Tongue (tissue), 1 donor: ENCODE measurements at regions not wholly inside any gene's neighbourhood (a gene's known extent, or its start where the extent isn't known, plus 50 kb on each side); places are given as distances from the start of the nearest gene placed in this dataset.

ENCODE experiments used
- DNase-seq: peaks from one replicate; pipeline ENCODE4 v3.0.0-alpha.2; 2015

DNA sequence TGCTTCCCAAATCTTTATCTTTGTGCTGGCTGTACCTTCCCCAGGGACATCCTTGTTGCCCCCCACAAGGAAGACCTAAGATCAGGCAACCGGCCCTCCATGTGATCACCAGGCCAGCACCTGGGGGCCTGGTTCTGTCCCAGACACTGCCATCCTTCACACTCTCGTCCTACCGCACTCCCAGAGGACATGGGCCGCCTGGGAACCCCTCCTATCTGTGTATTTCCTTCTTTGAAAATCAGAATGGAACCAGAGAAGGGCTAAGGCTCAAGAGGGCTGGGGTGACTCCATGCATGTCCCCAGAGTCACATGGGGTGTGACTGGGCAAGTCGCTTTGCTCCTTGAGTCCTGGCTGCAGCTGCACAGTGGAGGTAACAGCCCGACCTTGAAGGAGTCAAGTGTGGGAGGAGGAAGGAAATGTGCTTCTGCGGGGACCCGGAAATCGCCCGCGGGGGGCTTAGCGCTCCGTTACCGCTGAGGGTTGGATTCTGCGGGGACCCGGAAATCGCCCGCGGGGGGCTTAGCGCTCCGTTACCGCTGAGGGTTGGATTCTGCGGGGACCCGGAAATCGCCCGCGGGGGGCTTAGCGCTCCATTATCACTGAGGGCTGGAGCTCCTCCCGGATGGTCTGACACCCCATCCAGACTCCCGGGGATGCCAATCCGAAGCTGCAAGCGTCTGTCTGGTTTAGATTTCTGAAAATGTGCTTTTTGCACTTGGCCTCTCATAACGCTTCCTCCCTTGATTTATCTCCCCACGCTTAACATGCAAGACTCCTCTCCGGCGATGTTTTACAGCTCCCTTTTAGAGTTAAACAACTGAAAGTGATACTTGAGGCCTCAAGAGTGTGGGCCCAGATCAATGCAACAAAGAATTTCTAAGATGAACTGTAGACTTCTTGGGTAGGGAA lies 278.9 kb downstream of the NPHP4 start:
- no peak for DNase-seq

DNA sequence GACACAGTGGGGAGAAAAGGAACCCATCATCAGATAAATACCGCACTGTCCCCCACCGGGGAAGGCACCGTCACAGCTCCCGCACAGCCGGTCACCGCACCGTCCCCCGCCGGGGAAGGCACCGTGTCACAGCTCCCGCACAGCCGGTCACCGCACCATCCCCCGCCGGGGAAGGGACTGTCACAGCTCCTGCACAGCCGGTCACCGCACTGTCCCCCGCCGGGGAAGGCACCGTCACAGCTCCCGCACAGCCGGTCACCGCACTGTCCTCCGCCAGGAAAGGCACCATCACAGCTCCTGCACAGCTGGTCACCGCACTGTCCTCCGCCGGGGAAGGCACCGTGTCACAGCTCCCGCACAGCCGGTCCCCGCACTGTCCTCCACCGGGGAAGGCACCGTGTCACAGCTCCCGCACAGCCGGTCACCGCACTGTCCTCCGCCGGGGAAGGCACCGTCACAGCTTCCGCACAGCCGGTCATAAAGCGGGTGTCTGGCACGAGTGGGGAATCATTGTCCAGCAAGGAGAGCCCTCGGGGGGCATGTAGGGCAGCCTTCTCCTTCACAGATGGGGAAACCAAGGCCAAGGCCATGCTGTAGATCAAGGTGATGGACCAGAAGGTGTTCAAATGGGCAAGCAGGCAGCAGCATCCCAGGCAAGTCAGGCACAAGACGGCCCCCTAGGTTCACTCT lies 280.1 kb downstream of the NPHP4 start:
- DNase-seq = no peak

DNA sequence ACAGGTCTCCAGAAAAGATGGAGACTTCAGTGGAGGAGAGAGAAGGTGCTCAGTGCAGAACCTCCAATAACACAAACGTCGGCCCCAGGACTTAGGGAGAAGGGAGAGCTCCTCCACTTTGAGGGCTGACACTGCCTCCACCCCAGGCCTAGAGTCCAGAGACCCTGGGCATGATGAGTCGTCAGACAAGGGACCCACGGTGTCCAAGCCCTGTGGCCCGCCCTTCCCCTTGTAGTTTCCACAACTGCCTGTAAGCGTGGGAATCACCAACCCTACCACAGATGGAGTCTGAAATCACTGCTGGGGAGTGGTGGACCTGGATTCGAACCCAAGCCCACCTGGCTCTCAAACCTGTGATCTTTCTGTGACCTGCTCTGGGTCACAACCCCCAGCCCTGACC lies 281.1 kb downstream of the NPHP4 start:
- DNase-seq = no peak

DNA sequence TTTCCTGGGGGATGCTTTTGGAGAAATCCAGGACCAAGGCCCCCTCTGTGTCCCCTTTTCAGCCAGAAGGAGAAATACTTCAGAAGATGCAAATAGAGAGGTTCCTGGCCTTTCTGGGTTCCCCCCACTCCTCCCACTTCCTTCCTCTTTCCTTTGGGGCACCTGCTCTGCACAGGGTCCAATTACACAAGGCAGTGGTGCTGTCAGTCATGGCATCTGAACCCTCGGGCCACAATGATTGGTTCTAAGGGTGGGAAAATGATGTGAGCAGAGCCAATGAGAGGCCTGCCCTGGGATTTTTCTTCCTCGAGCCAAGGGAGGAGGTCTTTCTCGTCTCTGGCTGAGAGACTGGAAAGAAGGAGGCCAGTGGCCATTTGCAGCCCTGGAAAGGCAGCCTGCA lies 282.2 kb downstream of the NPHP4 start:
- DNase-seq = no peak

DNA sequence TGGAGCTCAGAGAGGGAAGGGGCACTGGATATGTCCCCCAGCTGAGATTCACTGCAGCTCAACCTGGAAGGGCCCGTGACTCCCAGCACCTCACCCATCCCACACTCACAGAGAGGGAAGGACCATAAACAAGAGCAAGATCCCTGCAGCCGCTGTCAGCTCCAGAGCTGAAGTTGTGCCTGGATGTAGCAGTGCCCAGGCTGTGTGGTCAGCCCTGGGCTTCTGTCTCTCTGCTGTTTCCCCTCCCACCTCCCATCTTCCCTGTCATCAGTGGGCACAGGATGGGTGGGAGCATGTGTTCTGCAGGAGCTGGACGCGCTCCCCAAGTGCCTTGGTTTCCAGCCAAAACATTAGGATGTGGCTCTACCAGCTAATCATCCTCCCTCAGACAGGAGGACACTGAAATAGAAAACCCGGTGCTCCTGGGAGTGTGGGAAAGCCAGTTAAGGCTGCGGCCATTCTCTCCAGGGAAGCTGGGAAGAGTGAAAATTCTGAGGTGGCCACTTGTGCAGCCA lies 282.7 kb downstream of the NPHP4 start:
- DNase-seq = peak; percentile 35

DNA sequence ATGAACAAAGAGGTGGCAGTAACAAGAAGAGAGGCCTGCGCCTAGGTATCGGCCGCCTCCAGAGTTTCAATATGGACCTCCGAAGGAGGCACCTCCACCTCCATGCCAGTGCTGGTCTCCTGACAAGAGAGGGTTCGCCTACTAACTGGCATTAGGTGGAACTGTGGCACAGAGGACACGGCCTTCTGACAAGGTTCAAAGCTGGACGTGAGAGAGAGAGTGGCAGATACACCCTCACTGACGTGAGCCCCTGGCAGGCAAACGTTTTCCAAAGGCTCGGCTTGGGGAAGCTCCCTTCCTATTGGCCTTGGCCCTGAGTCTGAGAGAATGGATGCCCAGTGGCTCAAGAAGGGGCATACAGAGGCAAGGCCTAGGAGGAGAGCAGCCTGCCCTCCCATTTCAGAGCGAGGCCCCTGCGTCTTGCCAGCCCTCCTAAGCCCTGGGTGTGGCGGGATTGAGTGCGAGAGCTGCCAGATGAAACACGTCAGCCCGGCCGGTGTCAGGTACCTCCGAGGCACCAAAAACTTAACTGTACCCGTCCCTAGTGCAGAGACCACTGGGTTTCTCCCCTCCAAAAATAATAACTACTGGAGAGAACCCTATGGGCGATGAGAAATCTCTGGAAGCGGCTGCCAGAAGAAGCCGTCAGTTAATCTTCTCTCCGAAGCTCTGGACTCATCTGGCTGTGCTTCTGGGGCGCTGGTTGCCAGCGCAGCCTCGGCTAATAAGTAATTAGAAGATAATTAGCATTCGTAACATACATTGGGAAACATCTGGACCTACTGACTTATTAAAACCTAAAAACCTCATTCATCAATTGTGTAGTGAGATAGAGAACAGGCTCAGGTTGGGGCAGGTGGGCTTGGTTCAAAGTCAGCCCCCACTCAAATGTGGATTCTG lies 283.6 kb downstream of the NPHP4 start:
- DNase-seq = no peak

DNA sequence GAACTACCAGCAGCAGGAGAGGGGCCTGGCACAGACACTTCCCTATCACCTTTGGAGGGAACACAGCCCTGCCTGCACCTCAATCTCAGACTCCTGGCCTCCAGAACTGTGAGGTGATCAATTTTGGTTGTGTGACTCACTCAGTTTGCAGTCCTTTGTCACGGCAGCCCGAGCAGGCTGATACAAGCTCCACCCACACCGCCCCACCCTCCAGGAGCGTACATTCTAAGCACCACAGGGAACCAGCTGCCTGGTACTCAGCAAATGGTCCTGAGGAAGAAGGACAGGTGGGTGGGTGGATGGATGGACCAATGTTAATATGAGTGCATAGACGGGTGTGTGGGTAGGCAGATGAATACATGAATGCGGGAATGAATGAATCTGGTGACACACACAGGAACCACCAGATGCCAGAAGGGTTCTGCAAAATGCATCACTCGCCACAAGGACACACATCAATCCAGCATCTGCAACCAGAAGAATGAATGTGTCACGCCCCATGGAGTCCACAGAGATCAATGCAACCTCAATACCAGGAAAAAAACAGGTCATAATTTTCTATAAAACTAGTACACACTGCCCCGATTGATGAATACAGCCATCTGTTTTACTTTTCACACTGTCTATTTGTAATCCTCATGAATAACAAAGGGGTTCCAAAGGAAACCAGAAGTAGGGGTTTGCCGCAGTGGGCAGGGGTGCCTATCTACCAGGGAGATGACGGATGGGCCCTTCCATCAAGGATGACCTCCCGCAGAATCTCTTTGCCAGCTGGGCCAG lies 284.5 kb downstream of the NPHP4 start:
- DNase-seq = no peak

DNA sequence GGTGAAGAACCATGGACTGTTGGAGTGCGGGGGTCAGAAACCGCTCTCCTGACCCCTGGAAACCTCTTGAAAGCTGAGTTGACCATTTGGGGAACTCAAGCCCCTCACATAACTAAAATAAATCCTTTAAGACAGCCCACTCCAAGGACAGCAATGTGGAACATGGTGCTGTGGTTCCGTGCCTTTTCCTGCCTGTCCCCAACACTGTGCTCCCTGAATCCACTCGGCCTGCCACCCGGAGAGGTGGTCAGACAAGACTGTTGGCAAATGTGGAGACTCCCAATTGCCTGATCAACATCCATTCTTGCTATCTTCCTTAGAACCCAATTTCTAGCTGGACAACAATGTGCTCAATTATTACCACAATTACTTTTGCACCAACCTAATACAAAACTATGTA lies 286.0 kb downstream of the NPHP4 start:
- DNase-seq = no peak

DNA sequence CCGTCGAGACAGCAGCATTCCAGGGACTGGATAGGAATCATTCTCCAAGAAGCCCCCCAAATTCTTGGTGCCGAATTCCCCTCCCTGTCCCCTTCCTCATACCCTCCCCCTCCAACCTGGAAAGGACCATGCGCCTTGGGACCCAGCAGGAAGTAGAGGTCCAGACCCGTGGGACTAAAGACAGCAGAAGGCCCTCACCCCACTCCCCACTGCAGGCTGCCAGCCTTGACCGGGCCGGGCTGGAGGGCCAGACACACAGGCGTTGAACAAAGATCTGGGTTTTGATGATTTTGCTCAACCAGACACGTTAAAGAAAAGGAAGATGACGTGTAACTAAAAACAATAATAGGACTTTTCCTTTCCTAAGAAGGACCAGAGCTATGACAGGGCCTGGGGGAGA lies 286.5 kb downstream of the NPHP4 start:
- DNase-seq = no peak

DNA sequence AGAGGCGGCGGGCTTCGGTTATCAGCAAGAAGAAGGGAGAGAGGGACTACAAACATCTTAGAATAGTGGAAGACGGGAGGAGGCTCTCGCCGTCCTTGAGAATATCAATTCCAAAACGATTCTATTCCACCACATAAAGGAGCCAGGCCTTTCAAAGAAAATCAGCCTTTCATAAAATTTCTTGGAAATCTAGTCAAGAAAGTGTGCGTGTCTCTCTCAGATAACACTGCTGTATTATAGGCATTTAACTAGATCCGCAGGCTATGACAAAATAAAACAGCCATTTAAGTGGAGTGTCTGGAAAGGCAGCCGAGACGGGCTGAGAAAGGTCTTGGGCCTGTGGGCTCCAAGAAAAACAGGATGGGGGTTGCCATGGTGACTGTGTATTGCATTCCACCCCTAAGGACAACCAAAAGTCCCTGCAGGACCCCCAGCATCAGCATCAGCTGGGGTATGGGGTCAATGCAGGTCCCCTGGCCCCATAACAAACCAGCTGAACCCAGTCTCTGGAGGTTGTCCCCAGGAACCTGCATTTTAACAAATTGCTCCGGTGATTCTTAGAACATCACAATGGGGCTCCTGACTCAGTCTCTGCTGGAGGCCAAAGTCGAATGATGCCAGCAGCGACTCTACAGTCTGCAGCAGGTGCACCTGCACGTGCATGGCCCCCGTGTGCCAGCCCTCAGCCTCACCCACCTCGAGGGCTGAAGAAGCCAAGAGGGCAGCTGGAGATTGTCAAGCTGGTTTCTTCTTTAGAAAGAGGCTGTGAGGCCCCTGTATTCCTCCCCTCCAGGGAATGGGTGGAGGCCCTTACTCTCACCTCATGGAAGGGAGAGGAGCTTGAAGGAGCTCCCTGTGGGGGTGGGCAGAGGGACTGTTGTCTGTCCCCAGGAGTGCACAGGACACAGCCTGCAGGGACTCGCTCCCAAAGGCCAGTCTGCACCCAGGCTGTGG lies 287.4 kb downstream of the NPHP4 start:
- DNase-seq = no peak

DNA sequence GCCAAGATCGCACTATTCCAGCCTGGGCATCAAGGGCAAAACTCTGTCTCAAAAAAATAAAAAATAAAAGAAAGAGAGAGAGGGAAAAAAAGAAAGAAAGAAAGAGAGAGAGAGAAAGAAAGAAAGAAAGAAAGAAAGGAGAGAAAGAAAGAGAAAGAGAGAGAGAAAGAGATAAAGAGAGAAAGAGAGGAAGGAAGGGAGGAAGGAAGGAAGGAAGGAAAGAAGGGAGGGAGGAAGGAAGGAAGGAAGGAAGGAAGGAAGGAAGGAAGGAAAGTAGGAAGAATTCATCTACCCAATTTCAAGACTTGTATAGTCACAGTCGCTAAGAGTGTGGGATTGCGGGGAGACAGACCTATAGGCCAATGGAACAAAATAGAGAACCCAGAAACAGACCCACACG lies 290.6 kb downstream of the NPHP4 start:
- DNase-seq = no peak

DNA sequence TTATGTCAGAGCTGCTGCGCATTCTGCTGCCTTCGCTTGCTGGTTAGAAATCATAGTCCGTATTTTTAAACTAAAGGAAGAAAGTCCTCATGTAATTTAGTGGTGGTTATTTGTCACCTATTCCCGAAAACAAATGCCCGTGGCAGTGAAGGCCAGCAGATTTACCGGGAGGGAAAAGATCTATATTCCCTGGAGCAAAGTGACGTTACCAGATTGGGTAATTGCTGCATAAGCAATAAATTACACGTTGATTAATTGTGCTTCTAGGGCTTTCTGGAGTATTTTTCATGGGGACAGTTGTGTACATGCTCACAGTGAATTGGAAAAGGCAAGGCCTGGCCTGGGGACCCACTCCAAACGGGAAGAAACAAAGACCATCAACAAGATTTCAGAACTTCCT lies 298.7 kb downstream of the NPHP4 start:
- no peak for DNase-seq

DNA sequence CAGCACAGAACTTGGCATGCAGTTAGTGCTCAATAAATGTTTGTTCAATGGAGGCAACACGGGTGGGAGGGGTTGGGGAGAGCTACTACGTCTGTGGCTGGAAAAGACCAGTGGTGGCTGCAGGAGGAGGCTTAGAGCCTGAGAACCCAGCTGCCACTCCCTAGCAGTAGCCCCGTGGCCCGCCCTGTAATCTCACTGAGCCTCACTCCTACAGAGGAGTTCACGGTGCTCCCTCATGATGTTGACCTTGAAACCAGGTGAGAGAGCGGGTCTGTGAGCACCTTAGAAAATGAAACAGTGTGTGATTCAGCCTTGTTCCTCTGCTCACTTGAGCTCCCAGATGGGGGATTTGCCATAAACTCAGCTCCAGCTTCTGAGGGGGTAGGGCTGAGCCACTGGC lies 299.6 kb downstream of the NPHP4 start:
- no peak for DNase-seq

DNA sequence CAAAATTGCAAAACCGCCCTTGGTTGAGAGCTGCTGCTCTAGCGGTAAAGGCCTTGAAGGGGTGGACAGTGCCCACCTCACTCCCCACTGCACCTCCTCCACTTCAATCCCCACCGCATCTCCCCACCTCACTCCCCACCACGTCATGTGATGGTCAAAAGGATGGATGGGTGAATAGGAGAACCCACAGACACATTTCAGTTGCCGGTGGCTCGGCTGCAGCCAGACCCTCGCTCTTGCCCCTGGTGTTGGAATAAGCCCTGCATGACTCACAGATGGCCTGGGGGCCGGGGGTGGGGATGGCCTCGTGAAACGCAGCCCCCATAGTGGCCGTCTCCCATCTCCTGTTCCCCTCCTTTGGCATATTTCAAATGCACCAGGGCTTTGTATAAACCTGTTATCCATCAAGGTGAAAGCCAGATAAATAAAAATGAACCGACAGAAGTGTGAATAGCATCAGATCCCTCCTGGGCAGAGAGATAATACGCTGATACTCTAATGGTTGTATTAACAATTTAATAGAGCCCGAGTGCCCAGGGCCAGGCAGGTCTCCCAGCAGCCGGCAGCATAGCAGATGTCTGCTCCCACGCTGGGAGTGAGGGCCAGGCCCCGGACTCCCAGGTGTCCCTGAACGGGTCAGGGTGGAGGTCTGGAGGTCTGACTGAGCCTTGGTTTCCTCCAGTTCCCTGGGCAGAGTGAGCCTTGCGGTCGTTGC lies 300.3 kb downstream of the NPHP4 start:
- DNase-seq = no peak

DNA sequence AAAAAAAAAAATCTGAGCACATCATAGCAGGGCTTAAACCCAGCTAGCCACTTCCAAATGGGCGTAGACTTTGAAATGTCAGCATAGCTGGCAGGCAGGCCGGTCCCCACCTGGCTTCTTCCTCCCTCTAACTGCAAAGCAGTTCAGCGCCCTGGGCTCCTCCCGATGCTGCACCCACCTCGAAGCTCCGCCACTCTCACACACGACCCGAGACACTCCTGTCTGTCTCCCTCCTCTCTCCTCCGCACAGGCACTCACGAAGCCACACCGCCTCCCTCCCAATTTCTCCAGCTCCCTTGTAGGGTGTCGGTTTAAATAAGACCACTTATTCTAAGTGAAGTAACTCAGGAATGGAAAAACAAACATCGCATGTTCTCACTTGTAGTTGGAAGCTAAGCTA lies 301.3 kb downstream of the NPHP4 start:
- peak; percentile 62 for DNase-seq

DNA sequence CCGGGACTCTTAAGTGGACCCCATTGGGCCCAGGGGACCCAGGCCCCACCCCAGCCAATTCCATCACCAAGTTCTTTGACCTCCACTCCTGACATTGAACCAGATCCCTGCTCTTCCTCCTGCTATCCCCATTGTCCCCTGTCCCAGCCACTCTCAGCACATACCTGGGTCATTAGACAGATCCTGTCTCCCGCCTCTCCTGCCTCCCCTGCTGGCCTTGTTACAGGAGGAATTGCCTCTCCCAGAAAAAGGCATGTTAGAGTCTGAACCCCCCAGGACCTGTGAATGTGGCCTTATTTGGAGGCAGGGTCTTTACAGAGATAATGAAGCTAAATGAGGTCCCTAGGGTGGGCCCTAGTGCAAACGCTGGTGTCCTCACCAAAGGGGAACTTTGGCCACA lies 301.9 kb downstream of the NPHP4 start:
- no peak for DNase-seq

DNA sequence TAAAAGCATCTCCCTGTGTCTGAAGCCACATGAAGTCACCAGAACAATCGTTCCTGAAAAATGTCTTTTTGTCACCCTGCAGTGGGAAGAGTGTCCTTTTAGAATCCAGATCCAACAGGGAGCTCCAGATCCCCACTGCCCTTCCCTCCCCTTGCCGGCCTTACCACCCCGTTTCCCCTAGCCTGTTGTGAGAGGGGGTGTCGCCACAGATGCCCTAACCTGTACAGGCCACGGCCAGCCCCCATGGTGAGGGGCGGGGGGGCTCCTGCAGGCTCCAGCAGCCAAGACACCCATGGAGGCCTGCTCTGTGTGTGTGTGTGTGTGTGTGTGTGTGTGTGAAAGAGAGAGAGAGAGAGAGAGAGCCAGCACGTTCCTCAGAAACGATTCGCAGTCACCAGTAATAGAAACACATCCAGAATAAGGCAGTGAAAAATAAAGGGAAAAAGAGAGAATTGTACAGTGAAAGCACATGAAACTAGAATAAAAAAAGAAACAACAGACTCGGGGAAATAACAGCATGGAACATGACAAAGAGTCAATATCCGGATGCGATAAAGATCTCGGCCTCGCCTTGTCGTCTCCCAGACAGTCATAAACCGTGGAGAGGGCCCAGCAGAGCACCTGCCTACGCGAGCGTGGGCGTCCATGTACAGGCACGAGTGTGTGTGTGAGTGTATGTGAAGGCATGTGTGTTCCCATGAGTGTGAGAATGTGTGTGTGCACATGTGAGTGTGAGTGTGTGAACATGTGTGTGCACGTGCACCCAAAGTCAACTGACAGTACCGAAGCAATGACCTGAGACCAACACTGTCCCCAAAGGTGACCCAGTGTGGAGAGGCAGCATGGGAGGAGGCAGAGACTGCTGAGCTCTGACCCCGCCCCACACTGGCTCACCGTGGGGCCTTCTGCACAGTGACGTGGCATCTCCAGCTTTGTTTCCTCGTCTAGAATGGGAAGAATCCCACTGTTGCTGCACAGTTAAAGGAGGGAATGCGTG lies 303.8 kb downstream of the NPHP4 start:
- DNase-seq = no peak

DNA sequence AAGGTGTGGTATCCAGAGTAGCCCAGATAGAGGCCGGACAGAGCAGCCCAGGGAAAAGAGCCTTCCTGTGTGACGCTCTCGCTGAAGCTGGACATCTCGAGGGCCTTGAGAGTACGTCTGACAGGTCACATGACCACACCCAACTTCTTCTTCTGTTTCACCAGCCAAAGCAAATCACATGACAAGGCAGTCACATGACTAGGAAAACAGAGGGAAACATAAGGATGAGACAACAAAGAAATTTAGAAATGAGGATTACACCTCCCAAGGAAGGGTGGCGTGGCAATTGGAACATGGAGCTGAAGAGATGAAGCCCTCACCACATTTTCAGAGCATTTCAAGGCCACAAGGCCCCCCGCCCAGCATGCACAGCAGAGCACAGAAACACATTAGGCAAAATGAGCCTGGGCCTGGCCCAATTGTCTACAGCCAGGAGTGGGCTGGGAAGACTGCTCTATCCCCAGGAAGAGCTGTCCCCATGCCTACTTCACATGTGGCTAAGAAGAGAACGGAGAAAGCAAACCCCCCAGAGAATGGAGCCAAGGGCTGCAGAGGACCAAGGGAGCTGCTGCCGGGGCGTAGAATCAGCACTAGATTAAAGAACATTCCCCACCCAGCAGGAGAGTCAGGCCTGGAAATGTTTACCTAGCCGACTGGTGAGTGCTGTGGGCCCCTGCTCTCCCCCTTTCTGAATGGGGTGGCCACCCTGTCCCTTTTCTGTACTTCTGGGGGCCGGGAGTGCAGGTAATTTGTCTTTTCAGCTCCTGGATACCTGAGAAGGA lies 305.1 kb downstream of the NPHP4 start:
- DNase-seq = no peak
